Astrocyte (in vitro differentiated cells and primary cell): ENCODE measurements at regions not wholly inside any gene's neighbourhood (a gene's known extent, or its start where the extent isn't known, plus 50 kb on each side); places are given as distances from the start of the nearest gene placed in this dataset.

ENCODE experiments used
- DNase-seq: peaks from one replicate; pipeline ENCODE4 v3.0.0-alpha.2; 2010; ENCODE audit warnings: low read depth
- FAIRE-seq: peaks from 2 replicates; lab custom pipeline; 2011; peaks lifted over from hg19 to GRCh38; lab: Jason Lieb, UNC
- H2AFZ ChIP-seq: 2 replicates; pipeline ENCODE4 v1.6.0; 2012; ENCODE audit warnings: low read depth, low read length, inconsistent platforms
- H3K27ac ChIP-seq: 2 replicates; pipeline ENCODE4 v1.5.1; 2011; ENCODE audit warnings: low read depth, low read length, inconsistent platforms
- H3K27me3 ChIP-seq: 2 replicates; pipeline ENCODE4 v1.6.0; 2011; ENCODE audit warnings: low read length, inconsistent platforms; ENCODE audit not compliant: insufficient read depth
- H3K36me3 ChIP-seq: 2 replicates; pipeline ENCODE4 v1.5.1; 2011; ENCODE audit warnings: low read length, inconsistent platforms; ENCODE audit not compliant: insufficient read depth
- H3K4me1 ChIP-seq: 2 replicates; pipeline ENCODE4 v1.5.1; 2011; ENCODE audit warnings: low read length, inconsistent platforms; ENCODE audit not compliant: insufficient read depth
- H3K4me2 ChIP-seq: 2 replicates; pipeline ENCODE4 v1.6.0; 2012; ENCODE audit warnings: low read length, inconsistent platforms
- H3K4me3 ChIP-seq: 2 replicates; pipeline ENCODE4 v1.5.1; 2011; ENCODE audit warnings: low read depth, mild to moderate bottlenecking, low read length, inconsistent platforms; ENCODE audit not compliant: insufficient read depth
- H3K79me2 ChIP-seq: 2 replicates; pipeline ENCODE4 v1.6.0; 2012; ENCODE audit warnings: mild to moderate bottlenecking, low read length, inconsistent platforms; ENCODE audit not compliant: insufficient read depth
- H3K9ac ChIP-seq: 2 replicates; pipeline ENCODE4 v1.6.0; 2012; ENCODE audit warnings: mild to moderate bottlenecking, low read length, inconsistent platforms
- H3K9me3 ChIP-seq: 2 replicates; pipeline ENCODE4 v1.5.1; 2012; ENCODE audit warnings: low read depth, mild to moderate bottlenecking, low read length, inconsistent platforms; ENCODE audit not compliant: insufficient read depth
- H4K20me1 ChIP-seq: 2 replicates; pipeline ENCODE4 v1.6.0; 2012; ENCODE audit warnings: low read length, inconsistent platforms; ENCODE audit not compliant: insufficient read depth
- H3K27ac Mint-ChIP-seq: one replicate; pipeline ENCODE4 v1.8.0; 2021; ENCODE audit warnings: mild to moderate bottlenecking, mixed read lengths; ENCODE audit not compliant: unreplicated experiment
- H3K27me3 Mint-ChIP-seq: one replicate; pipeline ENCODE4 v1.8.0; 2021; ENCODE audit warnings: low read depth, mixed read lengths; ENCODE audit not compliant: unreplicated experiment
- H3K36me3 Mint-ChIP-seq: one replicate; pipeline ENCODE4 v1.8.0; 2021; ENCODE audit warnings: low read depth, mixed read lengths; ENCODE audit not compliant: unreplicated experiment
- H3K4me1 Mint-ChIP-seq: one replicate; pipeline ENCODE4 v1.8.0; 2021; ENCODE audit warnings: low read depth, mixed read lengths; ENCODE audit not compliant: unreplicated experiment
- H3K4me3 Mint-ChIP-seq: one replicate; pipeline ENCODE4 v1.8.0; 2021; ENCODE audit warnings: mild to moderate bottlenecking, moderate library complexity, mixed read lengths; ENCODE audit not compliant: unreplicated experiment
- H3K9me3 Mint-ChIP-seq: one replicate; pipeline ENCODE4 v1.8.0; 2021; ENCODE audit warnings: mild to moderate bottlenecking, mixed read lengths; ENCODE audit not compliant: unreplicated experiment
- EZH2 ChIP-seq: IDR thresholded peaks from 2 replicates; pipeline ENCODE4 v1.6.1; 2012; ENCODE audit warnings: mild to moderate bottlenecking, low read length, inconsistent platforms; ENCODE audit not compliant: insufficient read depth
- TF ChIP-seq, protein P1 (sequence below): IDR thresholded peaks from 2 replicates; pipeline ENCODE4 v1.5.1; 2011; ENCODE audit warnings: low read depth, mild to moderate bottlenecking, inconsistent platforms, low read length, moderate library complexity; ENCODE audit not compliant: insufficient read depth

DNA sequence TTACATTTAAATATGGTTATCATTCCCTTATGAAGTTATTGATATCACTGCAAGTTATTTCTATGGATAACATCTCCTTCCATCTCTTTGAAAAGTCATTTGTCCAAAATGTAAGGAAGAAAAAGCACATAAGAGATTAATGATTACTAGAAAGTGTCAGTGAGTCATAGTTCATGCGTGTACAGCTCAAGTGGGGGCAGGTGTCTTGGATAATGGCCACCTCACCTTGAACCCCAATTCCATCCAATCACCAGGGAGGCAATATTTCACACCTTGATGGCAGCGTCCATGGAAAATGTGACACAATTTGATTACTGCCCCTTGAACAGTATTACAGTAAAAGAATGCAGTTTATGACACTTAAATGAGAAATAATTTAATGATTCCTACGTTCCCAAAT lies 358.3 kb upstream of the SOX9 start:
- H3K4me3 Mint-ChIP-seq, result no peak overlapping the region
- H3K9me3 ChIP-seq, result no peaks in the 10 kb centered on the region
- H4K20me1 ChIP-seq, result no peaks in the 10 kb centered on the region
- DNase-seq, result no peak
- no peaks in the 10 kb centered on the region for H3K9me3 Mint-ChIP-seq
- H3K36me3 ChIP-seq, result no peaks in the 10 kb centered on the region
- no peak overlapping the region for H3K4me3 ChIP-seq
- no peak overlapping the region for H3K9ac ChIP-seq
- H3K4me1 ChIP-seq, result no peaks in the 10 kb centered on the region
- no peak overlapping the region for H3K27ac ChIP-seq
- no peaks in the 10 kb centered on the region for H3K27me3 Mint-ChIP-seq
- no peak overlapping the region for H3K27ac Mint-ChIP-seq
- no peak for TF ChIP-seq EZH2
- TF ChIP-seq, protein P1, sequence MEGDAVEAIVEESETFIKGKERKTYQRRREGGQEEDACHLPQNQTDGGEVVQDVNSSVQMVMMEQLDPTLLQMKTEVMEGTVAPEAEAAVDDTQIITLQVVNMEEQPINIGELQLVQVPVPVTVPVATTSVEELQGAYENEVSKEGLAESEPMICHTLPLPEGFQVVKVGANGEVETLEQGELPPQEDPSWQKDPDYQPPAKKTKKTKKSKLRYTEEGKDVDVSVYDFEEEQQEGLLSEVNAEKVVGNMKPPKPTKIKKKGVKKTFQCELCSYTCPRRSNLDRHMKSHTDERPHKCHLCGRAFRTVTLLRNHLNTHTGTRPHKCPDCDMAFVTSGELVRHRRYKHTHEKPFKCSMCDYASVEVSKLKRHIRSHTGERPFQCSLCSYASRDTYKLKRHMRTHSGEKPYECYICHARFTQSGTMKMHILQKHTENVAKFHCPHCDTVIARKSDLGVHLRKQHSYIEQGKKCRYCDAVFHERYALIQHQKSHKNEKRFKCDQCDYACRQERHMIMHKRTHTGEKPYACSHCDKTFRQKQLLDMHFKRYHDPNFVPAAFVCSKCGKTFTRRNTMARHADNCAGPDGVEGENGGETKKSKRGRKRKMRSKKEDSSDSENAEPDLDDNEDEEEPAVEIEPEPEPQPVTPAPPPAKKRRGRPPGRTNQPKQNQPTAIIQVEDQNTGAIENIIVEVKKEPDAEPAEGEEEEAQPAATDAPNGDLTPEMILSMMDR, result no peak
- FAIRE-seq, result no peak
- no peaks in the 10 kb centered on the region for H3K36me3 Mint-ChIP-seq
- no peaks in the 10 kb centered on the region for H3K27me3 ChIP-seq
- no peak overlapping the region for H3K4me2 ChIP-seq
- H3K79me2 ChIP-seq, result no peaks in the 10 kb centered on the region
- H3K4me1 Mint-ChIP-seq, result peaks cover 6% of the 10 kb centered on the region
- no peak overlapping the region for H2AFZ ChIP-seq

DNA sequence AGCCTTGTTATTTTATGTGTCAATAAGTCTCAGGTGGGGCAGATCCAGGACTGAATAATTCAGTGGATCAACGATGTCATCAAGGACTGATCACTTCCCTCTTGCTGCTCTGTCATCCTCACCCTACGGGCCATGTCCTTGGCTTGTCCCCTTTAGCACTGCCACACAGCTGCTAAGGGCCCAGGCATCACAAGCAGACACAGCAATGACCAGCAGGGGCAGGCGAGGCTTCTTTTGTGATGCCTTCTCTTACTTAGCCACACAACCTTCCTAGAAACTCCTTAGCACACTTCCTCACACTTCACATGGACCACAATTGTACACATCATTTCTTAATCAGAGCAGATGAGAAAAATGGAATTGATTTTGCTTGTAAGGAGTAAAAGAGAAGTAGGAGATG lies 356.3 kb upstream of the SOX9 start:
- H3K79me2 ChIP-seq, result no peaks in the 10 kb centered on the region
- no peak overlapping the region for H2AFZ ChIP-seq
- H3K4me2 ChIP-seq, result no peak overlapping the region
- Mint-ChIP-seq H3K27me3 (no peaks in the 10 kb centered on the region), H3K36me3 (no peaks in the 10 kb centered on the region), H3K4me3 (no peak overlapping the region), H3K4me1 (peaks cover 6% of the 10 kb centered on the region), H3K9me3 (no peaks in the 10 kb centered on the region), H3K27ac (no peak overlapping the region)
- H3K9ac ChIP-seq, result no peak overlapping the region
- H3K4me1 ChIP-seq, result no peaks in the 10 kb centered on the region
- DNase-seq (no peak), FAIRE-seq (no peak)
- H3K9me3 ChIP-seq, result no peaks in the 10 kb centered on the region
- no peak overlapping the region for H3K4me3 ChIP-seq
- H4K20me1 ChIP-seq, result no peaks in the 10 kb centered on the region
- H3K36me3 ChIP-seq, result no peaks in the 10 kb centered on the region
- TF ChIP-seq, protein P1, result peak; percentile 22
- TF ChIP-seq EZH2, result no peak
- H3K27me3 ChIP-seq, result no peaks in the 10 kb centered on the region
- no peak overlapping the region for H3K27ac ChIP-seq

DNA sequence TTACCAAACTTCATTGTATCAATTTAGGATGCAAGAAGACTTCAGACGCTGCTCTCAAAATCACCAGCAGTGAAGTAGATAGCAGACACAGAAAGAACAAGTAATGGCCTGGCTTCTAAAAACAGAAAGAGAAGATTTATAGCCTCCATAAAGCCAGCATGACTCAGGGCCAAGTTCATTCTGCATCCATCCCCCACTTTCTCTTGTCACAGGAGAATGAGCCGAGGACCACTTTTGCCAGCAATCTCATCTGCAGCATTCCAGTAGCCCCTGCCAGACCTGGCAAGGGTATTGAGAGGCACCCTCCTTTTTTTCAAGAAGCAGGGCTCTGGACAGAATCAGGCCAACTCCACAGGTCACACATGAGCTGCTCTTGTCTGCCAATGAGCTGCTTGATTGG lies 355.4 kb upstream of the SOX9 start:
- no peaks in the 10 kb centered on the region for H4K20me1 ChIP-seq
- no peak overlapping the region for H3K27ac Mint-ChIP-seq
- no peak overlapping the region for H2AFZ ChIP-seq
- H3K27ac ChIP-seq, result no peak overlapping the region
- no peak overlapping the region for H3K4me3 ChIP-seq
- H3K4me1 Mint-ChIP-seq, result peaks cover 2% of the 10 kb centered on the region
- no peaks in the 10 kb centered on the region for H3K27me3 ChIP-seq
- H3K9me3 ChIP-seq, result no peaks in the 10 kb centered on the region
- H3K27me3 Mint-ChIP-seq, result no peaks in the 10 kb centered on the region
- no peak for TF ChIP-seq EZH2
- TF ChIP-seq, protein P1, result no peak
- DNase-seq (peak; percentile 24), FAIRE-seq (no peak)
- H3K4me3 Mint-ChIP-seq, result no peak overlapping the region
- H3K36me3 ChIP-seq, result no peaks in the 10 kb centered on the region
- H3K9me3 Mint-ChIP-seq, result no peaks in the 10 kb centered on the region
- no peaks in the 10 kb centered on the region for H3K36me3 Mint-ChIP-seq
- no peaks in the 10 kb centered on the region for H3K4me1 ChIP-seq
- H3K4me2 ChIP-seq, result no peak overlapping the region
- no peaks in the 10 kb centered on the region for H3K79me2 ChIP-seq
- H3K9ac ChIP-seq, result no peak overlapping the region
